Neural cell (in vitro differentiated cells): ENCODE measurements at regions not wholly inside any gene's neighbourhood (a gene's known extent, or its start where the extent isn't known, plus 50 kb on each side); places are given as distances from the start of the nearest gene placed in this dataset.

Experiments used
- H2AFZ ChIP-seq: fragments of 200-600, 300-800 bp; sonication (generic), shearing (Covaris generic); 2 replicates; pipeline ENCODE4 v1.6.0; 2014; ENCODE audit warnings: low read depth, mild to moderate bottlenecking, antibody characterized with exemption, low read length, moderate library complexity
- H3F3A ChIP-seq: fragments of 200-600 bp; shearing (Covaris generic); 2 replicates; pipeline ENCODE4 v1.6.1; 2016; ENCODE audit warnings: mild to moderate bottlenecking, moderate library complexity, mixed read lengths, antibody characterized with exemption, low read length; ENCODE audit not compliant: insufficient read depth, poor library complexity, severe bottlenecking
- H3K27ac ChIP-seq: fragments of 200-600, 300-800 bp; sonication (generic), shearing (Covaris generic); 2 replicates; pipeline ENCODE4 v1.5.1; 2014; ENCODE audit warnings: mild to moderate bottlenecking, low read length, moderate library complexity
- H3K27me3 ChIP-seq: fragments of 300-800, 200-600 bp; sonication (generic), shearing (Covaris generic); 2 replicates; pipeline ENCODE4 v1.6.0; 2014; ENCODE audit warnings: mild to moderate bottlenecking, low read depth, low read length, moderate library complexity; ENCODE audit not compliant: insufficient read depth
- H3K36me3 ChIP-seq: fragments of 300-800, 200-600 bp; sonication (generic), shearing (Covaris generic); 2 replicates; pipeline ENCODE4 v1.5.1; 2014; ENCODE audit warnings: mild to moderate bottlenecking, antibody characterized with exemption, low read length, moderate library complexity; ENCODE audit not compliant: insufficient read depth
- H3K4me2 ChIP-seq: fragments of 300-800, 200-600 bp; sonication (generic), shearing (Covaris generic); 2 replicates; pipeline ENCODE4 v1.6.0; 2014; ENCODE audit warnings: mild to moderate bottlenecking, low read length
- H3K4me3 ChIP-seq: fragments of 300-800, 200-600 bp; sonication (generic), shearing (Covaris generic); 2 replicates; pipeline ENCODE4 v1.5.1; 2014; ENCODE audit warnings: mild to moderate bottlenecking, low read length, moderate library complexity
- H3K79me2 ChIP-seq: fragments of 200-600 bp; shearing (Covaris generic); replicated peaks from 2 replicates; pipeline ENCODE4 v1.6.0; 2014; ENCODE audit warnings: mild to moderate bottlenecking, low read length, moderate library complexity; ENCODE audit not compliant: insufficient read depth
- H3K9ac ChIP-seq: fragments of 300-800, 200-600 bp; sonication (generic), shearing (Covaris generic); 2 replicates; pipeline ENCODE4 v1.6.1; 2016; ENCODE audit warnings: mild to moderate bottlenecking, low read length, mixed read lengths
- H3K9me2 ChIP-seq: fragments of 200-600 bp; shearing (Covaris generic); 2 replicates; pipeline ENCODE4 v1.6.1; 2016; ENCODE audit warnings: mild to moderate bottlenecking, low read length, mixed read lengths; ENCODE audit not compliant: insufficient read depth
- H3K9me3 ChIP-seq: fragments of 200-600, 300-800 bp; sonication (generic), shearing (Covaris generic); 2 replicates; pipeline ENCODE4 v1.6.1; 2016; ENCODE audit warnings: mild to moderate bottlenecking, mixed run types, low read length, moderate library complexity, mixed read lengths
- H4K20me1 ChIP-seq: fragments of 200-600 bp; shearing (Covaris generic); 2 replicates; pipeline ENCODE4 v1.6.1; 2016; ENCODE audit warnings: mild to moderate bottlenecking, mixed run types; ENCODE audit not compliant: insufficient read depth
- CTCF ChIP-seq: fragments of 450-650 bp; IDR thresholded peaks from 2 replicates; pipeline ENCODE4 v1.5.1; 2014; ENCODE audit warnings: antibody characterized with exemption, mild to moderate bottlenecking, moderate library complexity; ENCODE audit not compliant: poor library complexity, severe bottlenecking
- EP300 ChIP-seq: fragments of 450-650 bp; conservative IDR thresholded peaks from 2 replicates; pipeline ENCODE4 v1.6.1; 2014; ENCODE audit warnings: antibody characterized with exemption, mild to moderate bottlenecking, moderate library complexity; ENCODE audit not compliant: poor library complexity, severe bottlenecking
- EZH2 ChIP-seq: fragments of 200-600, 300-800 bp; shearing (Covaris generic), sonication (generic); IDR thresholded peaks from 2 replicates; pipeline ENCODE4 v1.6.1; 2014; ENCODE audit warnings: antibody characterized with exemption, low read length, borderline replicate concordance, mild to moderate bottlenecking; ENCODE audit not compliant: insufficient read depth, poor library complexity, severe bottlenecking
- MXI1 ChIP-seq: fragments of 450-650 bp; conservative IDR thresholded peaks from 2 replicates; pipeline ENCODE4 v1.6.1; 2014; ENCODE audit warnings: antibody characterized with exemption, mild to moderate bottlenecking; ENCODE audit not compliant: poor library complexity, severe bottlenecking
- POLR2AphosphoS5 ChIP-seq: IDR thresholded peaks from 2 replicates; pipeline ENCODE4 v1.6.1; 2012
- RAD21 ChIP-seq: fragments of 450-650 bp; conservative IDR thresholded peaks from 2 replicates; pipeline ENCODE4 v1.6.1; 2014; ENCODE audit warnings: antibody characterized with exemption, mild to moderate bottlenecking, moderate library complexity
- REST ChIP-seq: IDR thresholded peaks from 2 replicates; pipeline ENCODE4 v1.6.1; 2012; ENCODE audit warnings: borderline replicate concordance
- SMC3 ChIP-seq: fragments of 450-650 bp; conservative IDR thresholded peaks from 2 replicates; pipeline ENCODE4 v1.6.1; 2014; ENCODE audit warnings: antibody characterized with exemption, mild to moderate bottlenecking, moderate library complexity; ENCODE audit not compliant: poor library complexity
- TAF1 ChIP-seq: IDR thresholded peaks from 2 replicates; pipeline ENCODE4 v1.6.1; 2012; ENCODE audit warnings: low read depth

- TF ChIP-seq EP300 (no peak), EZH2 (no peak), MXI1 (no peak), SMC3 (no peak), POLR2AphosphoS5 (no peak), TAF1 (no peak), REST (no peak), CTCF (no peak), RAD21 (no peak)
- no peaks in the 10 kb centered on the region for H3K27me3 ChIP-seq
- H3K36me3 ChIP-seq, result no peaks in the 10 kb centered on the region
- no peaks in the 10 kb centered on the region for H3K79me2 ChIP-seq
- H3K4me2 ChIP-seq, result no peak overlapping the region
- no peaks in the 10 kb centered on the region for H3K9me3 ChIP-seq
- H3K9ac ChIP-seq, result no peak overlapping the region
- H2AFZ ChIP-seq, result no peak overlapping the region
- H3F3A ChIP-seq, result no peaks in the 10 kb centered on the region
- no peak overlapping the region for H3K27ac ChIP-seq
- H3K4me3 ChIP-seq, result no peak overlapping the region
- H4K20me1 ChIP-seq, result no peaks in the 10 kb centered on the region
- H3K9me2 ChIP-seq, result no peaks in the 10 kb centered on the region
These were observed 339.7 kb downstream of the BRD1 start for GRCh38 chr22:49487950-49488349.

GRCh38 chr22:49486225-49486624 lies 341.4 kb downstream of the BRD1 start:
- Histone ChIP-seq H3K27me3 (no peaks in the 10 kb centered on the region), H3K4me3 (no peak overlapping the region)
- TF ChIP-seq CTCF (no peak), TAF1 (no peak), SMC3 (no peak), EZH2 (no peak), RAD21 (no peak), EP300 (no peak), REST (no peak), MXI1 (no peak)

More at GRCh38 chr22:49486225-49486624, 341.4 kb downstream of the BRD1 start:
- Histone ChIP-seq H4K20me1 (no peaks in the 10 kb centered on the region), H3K4me2 (no peak overlapping the region), H3K36me3 (no peaks in the 10 kb centered on the region), H2AFZ (no peak overlapping the region), H3K79me2 (no peaks in the 10 kb centered on the region), H3K9ac (no peak overlapping the region), H3K9me3 (no peaks in the 10 kb centered on the region), H3K27ac (no peak overlapping the region), H3K9me2 (no peaks in the 10 kb centered on the region), H3F3A (no peaks in the 10 kb centered on the region)
